Frontal cortex (tissue), 3 donors: ENCODE measurements at regions not wholly inside any gene's neighbourhood (a gene's known extent, or its start where the extent isn't known, plus 50 kb on each side); places are given as distances from the start of the nearest gene placed in this dataset.
"Not testable (repeated sequence)": the region's sequence is repeated elsewhere in the genome, so short reads cannot be mapped to it uniquely, and the experiment has no call there.

ENCODE experiments used
- DNase-seq, 2 donors: peaks; one replicate each; pipeline ENCODE4 v3.0.0; 2012; ENCODE audit warnings: low spot score in 2 of 2
- FAIRE-seq: peaks from 2 replicates; lab custom pipeline; 2012; peaks lifted over from hg19 to GRCh38; lab: Jason Lieb, UNC
- donor health status: control.
- donor health status: control.
- donor health status: control.

DNA sequence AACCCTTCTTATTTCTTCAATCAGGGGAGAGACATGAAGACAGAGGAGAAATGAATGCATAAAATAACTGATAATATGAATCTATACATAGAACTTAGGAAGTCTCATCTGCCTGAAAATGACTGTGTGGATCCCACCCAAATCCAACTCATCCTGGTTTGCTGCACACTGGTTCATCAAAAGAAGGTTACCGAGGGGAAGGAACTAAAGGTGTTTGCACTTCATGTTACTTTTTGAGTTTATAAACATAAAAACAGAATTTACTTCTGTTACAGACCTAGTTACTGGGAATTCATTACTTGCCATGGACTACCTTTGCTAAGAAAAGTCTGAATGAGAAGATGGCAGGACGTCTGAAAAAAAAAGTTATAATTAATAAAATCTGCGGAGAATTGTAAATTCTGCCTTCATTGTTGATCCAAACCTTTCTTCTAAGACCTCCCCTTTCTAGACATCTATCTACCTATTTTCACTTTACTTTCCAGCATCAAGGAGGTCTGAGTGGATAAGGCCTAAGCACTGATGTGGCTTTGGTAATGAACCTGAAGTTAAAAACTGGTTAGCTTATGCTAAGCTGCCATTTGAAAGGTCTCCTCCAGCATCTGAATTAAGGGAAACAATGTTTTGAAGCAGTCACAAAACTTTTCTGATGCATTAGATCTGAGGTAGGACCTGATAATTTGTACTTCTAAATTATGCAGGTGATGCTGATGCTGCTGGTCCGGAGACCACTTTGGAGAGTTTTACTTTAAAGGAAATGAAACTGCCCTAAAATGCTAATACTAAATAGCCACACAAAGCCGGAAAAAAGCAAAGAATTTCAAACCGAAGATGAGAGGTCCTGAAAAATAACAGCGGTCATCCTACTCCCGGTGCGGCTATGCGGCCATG, 84.0 kb downstream of the HFE start:
- FAIRE-seq = no peak
- DNase-seq = no peak

DNA sequence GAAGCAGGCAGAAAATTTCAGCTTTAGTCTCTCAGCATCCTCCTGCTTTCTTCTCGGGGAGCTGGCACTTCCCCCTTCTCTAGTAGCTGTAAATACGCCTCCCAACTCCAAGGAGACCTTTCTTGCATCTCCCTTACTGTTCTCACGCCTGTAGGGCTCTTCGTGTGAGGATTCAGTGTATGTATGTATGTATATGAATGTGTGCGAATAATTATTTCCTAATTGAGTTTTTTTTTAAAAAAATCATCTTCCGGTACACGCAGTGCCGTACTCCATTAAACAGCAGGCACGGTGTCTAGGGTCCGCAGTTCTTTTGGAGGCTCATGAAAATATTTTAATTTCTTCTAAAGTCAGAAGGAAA, 85.4 kb downstream of the HFE start:
- FAIRE-seq (no peak), DNase-seq (no peak)

DNA sequence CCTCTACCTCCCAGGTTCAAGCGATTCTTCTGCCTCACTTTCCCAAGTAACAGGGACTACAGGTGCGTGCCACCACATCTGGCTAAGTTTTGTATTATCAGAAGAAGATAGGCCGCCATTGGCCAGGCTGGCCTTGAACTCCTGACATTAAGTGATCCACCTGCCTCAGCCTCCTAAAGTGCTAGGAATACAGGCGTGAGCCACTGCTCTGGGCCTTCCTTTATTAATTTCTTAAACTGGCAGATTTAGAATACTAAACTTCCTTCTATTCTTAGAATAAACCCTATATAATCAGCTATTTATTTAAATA, 86.6 kb downstream of the HFE start:
- no peak for FAIRE-seq
- no peak for DNase-seq

DNA sequence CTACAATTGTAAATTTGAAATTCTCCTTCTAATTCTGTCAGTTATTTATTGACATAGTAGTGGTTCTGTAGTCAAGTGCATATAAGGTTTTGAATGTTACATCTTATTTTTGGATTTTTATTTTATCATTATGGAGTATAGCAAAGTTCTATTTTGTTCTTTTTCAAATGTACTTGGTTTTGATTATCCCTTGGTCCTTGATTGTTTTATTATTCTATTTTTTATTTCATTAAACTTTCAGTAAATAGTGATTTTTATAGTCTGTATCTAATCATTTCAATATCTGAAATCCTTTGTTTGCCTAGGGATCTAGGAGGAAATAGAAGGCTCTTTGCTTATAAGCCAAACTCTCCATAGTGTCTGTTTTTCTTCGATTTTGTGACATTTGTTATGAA, 87.8 kb downstream of the HFE start:
- DNase-seq (no peak), FAIRE-seq (no peak)

DNA sequence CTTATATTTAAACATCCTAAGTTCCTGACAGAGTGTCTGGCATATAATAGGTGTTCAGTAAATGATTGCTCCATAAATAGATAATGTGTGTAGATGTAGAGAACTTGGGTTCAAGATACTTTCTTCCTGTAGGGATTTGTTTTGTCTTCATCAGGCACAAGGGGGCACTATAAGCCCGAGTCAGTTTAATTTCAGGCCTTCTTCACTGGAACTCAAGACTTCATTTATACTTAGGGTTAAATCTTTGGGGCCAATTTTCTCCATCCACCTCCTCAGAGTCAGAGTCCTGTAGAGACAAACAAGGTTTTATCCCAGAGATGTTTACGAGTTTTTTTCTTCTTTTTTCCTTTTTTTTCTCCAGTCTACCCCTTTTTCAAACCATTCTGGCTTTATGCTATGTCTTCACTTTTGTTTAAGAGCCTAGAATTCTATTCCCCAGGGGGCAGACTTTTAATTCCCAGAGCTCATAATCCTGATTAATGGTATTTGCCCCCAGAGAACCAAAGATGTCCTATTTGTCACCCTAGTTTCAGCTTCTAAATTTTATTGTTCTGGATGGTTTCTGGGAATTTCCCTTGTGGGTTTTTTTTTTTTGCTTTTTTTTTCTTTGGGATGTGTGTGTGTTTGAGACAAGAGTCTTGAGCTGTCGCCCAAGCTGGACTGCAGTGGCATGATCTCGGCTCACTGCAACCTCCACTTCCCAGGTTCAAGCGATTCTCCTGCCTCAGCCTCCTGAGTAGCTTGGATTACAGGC, 88.4 kb downstream of the HFE start:
- FAIRE-seq = no peak
- DNase-seq = no peak

DNA sequence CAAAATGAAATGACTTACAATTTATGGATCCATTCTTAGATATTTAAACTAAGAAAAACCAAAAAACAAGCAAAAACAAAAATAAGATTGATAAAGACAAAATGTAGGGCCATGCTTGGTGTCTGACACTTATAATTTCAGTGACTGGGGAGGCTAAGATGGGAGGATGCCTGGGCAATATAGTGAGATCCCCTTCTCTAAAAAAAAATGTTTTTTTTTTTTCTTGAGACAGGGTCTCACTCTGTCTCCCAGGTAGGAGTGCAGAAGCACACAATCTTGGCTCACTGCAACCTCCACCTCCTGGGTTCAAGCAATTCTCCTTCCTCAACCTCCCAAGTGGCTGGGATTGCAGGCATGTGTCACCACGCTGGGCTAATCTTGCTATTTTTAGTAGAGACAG, 92.4 kb downstream of the HFE start:
- DNase-seq = no peak
- FAIRE-seq = no peak

DNA sequence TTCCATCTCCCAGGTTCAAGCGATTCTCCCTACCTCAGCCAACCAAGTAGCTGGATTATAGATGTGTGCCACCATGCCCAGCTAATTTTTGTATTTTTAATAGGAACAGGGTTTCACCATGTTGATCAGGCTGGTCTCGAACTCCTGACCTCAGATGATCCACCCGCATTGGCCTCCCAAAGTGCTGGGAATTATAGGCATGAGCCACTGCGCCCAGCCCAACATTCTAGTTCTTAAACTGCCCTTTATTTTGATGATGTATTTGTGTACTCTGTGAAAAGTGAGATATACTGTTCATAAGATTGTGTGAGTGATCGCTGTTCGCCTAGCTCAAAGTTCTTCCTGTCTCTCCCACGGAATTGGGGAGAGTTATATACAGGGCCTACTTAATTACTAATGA, 93.1 kb downstream of the HFE start:
- DNase-seq = no peak
- FAIRE-seq = no peak

DNA sequence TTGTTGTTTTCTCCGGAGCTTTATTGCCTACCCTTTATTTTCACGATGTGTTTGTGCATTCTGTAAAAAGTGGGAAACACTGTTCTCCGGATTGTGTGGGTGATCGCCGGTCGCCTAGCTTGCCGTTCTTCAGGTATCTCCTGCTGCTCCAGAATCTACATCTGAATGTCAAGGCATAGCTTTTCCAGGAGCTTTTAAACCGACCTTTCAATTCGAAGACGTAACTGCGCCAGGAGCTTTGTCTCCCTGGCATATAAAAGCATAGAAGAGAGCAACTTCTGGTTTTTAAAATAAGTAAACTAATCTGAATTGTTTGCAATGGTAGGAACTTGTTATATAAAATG, 96.0 kb downstream of the HFE start:
- no peak for FAIRE-seq
- no peak for DNase-seq

DNA sequence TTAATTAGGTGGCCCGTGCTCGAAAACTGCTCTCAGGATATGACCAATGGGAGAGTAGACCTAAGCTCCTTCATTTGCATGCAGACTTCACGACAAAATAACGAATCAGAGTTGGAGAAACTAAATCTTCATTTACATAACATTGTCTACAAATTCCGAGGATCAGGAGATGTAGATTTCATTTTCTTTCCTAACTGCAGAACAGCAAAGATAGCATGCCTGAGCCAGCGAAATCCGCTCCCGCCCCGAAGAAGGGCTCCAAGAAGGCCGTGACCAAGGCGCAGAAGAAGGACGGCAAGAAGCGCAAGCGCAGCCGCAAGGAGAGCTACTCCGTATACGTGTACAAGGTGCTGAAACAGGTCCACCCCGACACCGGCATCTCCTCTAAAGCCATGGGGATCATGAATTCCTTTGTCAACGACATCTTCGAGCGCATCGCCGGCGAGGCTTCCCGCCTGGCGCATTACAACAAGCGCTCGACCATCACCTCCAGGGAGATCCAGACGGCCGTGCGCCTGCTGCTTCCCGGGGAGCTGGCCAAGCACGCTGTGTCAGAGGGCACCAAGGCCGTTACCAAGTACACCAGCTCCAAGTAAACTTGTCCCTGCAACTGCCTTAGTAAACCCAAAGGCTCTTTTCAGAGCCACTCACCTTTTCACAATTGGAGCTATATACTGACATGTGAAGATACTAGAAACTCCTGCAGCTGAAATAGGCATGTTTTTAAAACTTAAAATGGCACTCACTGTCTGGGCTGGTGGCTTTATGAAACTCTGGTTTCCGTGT, 96.5 kb downstream of the HFE start:
- FAIRE-seq (peak; percentile 24), DNase-seq (peak; percentile 39 to 71)

DNA sequence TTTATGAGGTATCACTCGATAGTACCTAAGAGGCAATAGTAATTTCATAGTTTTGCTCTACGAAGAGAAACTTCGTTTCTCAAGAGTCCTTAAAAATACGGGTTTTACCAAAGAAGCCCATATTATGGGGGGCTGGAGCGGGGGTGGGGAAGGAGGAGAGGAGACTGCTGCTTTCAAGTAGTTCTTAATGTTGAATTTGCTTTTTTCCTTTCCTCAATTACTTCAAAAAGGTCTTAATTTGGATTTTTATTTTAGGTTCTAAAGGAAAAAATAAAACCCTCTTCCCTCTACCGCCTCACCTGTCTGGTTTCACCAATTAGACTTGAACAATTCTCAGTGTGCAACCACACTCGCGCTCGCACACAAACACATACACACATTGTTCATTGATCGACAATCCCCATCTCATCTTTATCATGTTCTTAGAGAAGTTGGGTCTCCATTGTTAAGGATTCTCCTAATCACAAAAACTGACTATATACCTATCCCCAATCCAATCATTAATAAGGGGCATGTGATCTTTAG, 97.2 kb downstream of the HFE start:
- FAIRE-seq (no peak), DNase-seq (no peak)

DNA sequence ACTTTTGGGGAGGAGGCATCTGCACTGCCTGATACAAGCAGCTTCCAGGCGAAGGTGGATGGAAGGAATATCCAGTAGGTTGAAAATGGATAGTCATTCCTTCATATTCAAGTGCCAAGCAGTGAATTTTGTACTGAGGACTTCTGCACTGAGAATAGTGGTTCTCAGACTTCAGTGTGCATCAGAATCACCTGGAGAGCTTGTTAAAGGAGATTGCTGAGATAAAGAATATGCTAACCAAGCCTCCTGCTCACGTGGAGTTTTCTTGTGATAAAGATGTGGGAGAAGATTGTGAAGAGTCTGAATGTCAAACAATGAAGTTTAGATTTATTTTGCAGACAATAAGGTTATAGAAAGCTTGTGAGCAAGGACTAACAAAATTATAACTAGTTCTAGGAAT, 97.8 kb downstream of the HFE start:
- DNase-seq (no peak), FAIRE-seq (no peak)

DNA sequence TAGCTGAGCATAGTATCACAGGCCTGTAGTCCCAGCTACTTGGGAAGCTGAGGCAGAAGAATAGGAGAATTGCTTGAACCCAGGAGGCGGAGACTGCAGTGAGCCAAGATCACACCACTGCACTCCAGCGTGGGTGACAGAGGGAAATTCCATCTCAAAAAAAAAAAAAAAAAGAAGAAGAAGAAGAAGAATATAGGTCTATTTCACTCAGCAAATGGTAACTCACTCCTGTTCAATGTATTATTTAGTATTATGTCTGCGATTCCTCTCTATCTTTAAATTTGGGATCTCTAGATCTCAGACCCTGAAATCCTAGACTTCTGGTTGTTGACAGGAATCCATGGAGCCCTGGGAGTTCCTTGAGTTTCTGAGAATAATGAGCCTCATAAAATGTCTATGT, 98.6 kb downstream of the HFE start:
- DNase-seq (no peak), FAIRE-seq (no peak)

DNA sequence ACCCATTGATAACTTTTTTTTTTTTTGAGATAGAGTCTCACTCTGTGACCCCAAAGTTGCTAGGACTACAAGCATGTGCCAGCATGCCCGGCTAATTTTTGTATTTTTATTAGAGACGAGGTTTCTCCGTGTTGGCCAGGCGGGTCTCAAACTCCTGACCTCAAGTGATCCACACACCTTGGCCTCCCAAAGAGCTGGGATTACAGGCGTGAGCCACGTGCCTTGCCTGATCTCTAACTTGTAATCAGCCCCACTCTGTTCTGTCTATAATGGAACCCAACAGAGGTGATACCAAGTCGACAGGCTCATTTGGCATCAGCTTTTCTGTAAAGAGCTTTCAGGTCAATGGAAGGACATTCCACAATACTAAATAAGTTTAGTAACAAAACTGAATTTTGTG, 99.4 kb downstream of the HFE start:
- FAIRE-seq = no peak

DNA sequence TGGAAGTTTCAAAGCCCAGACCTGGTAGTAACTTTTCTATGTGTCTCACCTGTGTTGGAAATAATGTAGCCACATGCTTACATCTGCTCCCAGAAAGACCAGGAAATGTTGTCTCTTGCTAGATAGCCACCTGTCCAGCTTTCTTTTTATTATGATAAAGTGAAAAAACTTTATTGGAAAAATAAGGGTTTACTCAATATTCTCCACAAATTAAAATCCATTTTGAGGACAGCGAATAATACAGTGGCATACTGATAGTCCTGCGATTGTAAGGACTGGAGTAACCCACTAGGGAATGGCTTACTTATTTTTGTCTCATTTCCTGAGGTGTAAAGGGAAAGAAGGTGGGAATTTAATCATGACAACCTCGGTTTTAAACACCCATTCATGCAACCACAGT, 100.1 kb downstream of the HFE start:
- no peak for DNase-seq
- FAIRE-seq = no peak

More for the DNA sequence above, 99.4 kb downstream of the HFE start:
- DNase-seq = no peak

DNA sequence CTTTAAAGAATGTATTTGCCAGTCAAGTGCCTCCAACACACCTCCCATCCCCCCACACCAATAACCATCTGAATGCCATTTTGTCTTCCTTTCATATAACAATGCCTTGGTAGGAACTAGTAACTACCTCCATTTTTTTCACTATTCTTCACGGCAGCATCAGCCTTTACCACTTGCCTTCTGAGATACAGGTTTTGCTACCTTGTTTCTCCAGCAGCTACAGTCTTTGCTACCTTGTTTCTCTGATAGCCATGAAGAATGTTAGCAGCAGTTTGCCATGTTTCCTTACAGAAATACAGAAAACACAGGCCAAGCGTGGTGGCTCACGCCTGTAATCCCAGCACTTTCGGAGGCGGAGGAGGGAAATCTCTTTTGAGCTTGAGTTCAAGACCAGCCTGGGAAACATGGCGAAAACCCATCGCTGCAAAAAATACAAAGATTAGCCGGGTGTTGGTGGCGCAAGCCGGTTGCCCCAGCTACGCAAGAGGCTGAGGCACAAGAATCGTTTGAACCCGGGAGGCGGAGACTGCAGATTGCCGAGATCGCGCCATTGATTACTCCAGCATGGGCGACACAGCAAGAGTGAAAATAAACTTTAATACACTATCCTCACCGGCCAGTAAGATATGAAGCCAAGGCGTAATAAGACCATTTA, 100.9 kb downstream of the HFE start:
- FAIRE-seq (no peak), DNase-seq (no peak)

DNA sequence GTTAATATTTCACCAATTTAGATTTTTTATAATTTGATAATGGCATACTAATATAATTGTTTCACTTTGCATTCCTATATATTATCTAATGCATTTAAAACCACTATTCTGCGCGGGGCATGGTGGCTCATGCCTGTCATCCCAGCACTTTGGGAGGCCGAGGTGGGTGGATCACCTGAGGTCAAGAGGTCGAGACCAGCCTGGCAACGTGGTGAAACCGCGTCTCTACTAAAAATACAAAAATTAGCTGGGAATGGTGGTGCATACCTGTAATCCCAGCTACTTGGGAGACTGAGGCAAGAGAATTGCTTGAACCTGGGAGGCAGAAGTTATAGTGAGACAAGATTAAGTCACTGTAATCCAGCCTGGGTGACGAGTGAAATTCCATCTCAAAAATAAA, 104.3 kb downstream of the HFE start:
- DNase-seq, FAIRE-seq: not testable (repeated sequence)

DNA sequence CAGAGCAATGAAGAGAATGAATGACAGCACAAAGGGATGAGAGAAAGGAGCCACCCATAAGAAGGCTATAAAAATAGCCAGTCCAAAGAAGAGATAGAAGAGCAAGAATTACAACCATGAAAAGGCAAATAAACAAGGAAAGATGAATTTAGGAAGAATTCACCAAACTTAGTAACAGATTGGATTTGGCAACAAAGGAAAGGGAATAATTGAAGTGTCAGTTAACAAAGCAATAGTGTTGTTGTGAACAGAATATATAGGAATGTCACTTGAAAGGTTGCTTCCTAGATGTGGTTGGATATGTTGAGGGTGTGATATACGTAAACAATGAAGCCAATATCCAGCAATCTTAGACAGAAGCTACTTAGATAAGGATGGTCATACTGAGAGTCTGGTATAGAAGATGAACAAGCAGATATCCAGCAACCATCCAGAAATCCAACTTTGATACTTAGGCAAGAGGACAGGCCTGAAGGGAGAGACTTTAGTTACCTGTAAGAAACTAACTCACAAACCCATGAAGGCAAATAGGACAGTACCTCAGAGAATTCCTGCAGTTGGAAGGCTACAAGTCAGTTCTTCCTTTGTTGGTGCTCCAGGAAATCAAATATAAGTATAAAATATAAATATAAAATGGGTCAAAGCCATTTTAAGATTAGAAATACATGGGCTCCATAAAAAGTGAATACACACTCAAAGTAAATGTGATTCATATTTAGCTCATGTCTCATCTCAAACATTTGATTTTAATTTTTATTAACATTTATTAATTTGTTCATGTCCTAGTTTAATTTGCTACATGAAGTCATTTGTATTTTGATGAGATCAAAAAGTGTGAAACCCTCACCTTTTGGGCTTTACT, 106.5 kb downstream of the HFE start:
- no peak for FAIRE-seq
- no peak for DNase-seq

DNA sequence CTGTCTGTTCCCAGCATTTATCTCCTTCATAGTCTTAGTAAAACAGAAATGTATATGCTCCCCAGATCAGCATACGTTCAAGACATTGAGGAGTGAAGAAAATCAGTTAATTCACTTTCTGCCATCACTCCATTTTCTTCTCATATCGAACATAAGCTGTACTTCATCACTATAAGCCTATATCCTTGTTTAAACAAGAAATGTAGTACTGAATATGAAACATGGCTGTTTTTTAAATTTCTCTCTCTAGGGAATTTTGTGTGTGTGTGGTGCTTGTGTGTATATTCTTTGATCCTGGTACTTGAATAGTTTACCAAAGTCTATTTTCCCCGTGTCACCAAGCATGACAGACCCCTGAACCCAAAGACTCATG, 107.1 kb downstream of the HFE start:
- DNase-seq = no peak
- no peak for FAIRE-seq

DNA sequence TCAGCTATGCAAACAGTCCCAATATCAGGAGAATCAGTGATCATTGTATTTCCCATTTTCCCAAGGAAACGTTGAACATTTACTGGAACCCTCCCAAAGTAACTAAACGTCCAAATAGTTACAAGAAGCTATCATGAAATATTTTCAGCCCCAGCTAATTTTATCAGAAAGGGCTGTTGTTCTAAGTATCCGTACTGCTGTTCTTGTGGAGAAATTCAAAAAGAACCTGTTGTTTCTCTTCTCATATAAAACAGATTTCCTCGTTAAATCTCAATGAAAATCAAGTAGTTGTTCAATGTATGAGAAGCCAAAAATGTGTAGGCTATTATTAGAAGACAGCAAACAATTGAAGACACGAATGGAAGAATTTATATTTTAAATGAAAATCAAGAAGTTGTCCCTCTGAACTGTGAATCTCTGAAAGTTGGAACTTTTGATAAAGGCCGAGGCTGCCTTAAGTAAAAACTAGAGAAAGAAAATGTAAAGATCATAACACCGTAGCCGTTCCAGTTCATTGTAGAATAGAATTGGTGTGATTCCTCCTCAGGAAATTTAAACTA, 107.7 kb downstream of the HFE start:
- DNase-seq = no peak
- no peak for FAIRE-seq
